HCT116 (cell line): ENCODE measurements at regions not wholly inside any gene's neighbourhood (a gene's known extent, or its start where the extent isn't known, plus 50 kb on each side); places are given as distances from the start of the nearest gene placed in this dataset.

Experiments used
- ATAC-seq: fragments of 200-7000 bp; cut with Tn5 transposase; 2 replicates; pipeline ENCODE4 v1.9.1; 2020; ENCODE audit warnings: mild to moderate bottlenecking, moderate library complexity
- BruUV-seq: library from RNA; stranded (reverse); fragments of 400-500 nt; replicated peaks from 2 replicates; lab custom pipeline; 2021; lab: Mats Ljungman, UMichigan
- CTCF ChIA-PET: fragments of 300-600 bp; sonication (Branson Sonifier 250); formaldehyde crosslinking; loops from one replicate; lab custom pipeline; 2021; ENCODE audit warnings: antibody characterized with exemption; lab: Charles Lee
- POLR2A ChIA-PET: fragments of 300-600, 350-600 bp; sonication (Branson Sonifier 250); formaldehyde crosslinking; loops from one replicate; lab custom pipeline; 2021; ENCODE audit warnings: antibody characterized with exemption; lab: Charles Lee
- RAD21 ChIA-PET, 2 experiments: fragments of 300-600 bp; sonication (Branson Sonifier 250); formaldehyde crosslinking; loops; one replicate each; lab custom pipeline; 2023; ENCODE audit warnings: low total read pairs in 2 of 2; ENCODE audit not compliant: uncharacterized antibody in 2 of 2, unreplicated experiment in 2 of 2, low non-redundant PET in 1 of 2; lab: Charles Lee
- DNase-seq: peaks from one replicate; pipeline ENCODE4 v3.0.0-alpha.2; 2010; ENCODE audit warnings: low read depth, low spot score
- H2AFZ ChIP-seq: fragments of 200-600 bp; shearing (Covaris generic), sonication (generic); 2 replicates; pipeline ENCODE4 v1.6.1; 2017; ENCODE audit warnings: low read depth, mixed run types, mixed read lengths, antibody characterized with exemption, low read length; ENCODE audit not compliant: poor library complexity, severe bottlenecking
- H3K27ac ChIP-seq: 2 replicates; pipeline ENCODE4 v1.5.1; 2012; ENCODE audit warnings: low read depth, low read length
- H3K27me3 ChIP-seq: fragments of 200-600 bp; sonication (generic); 2 replicates; pipeline ENCODE4 v1.6.1; 2016; ENCODE audit warnings: mixed run types, low read length, mixed read lengths; ENCODE audit not compliant: insufficient read depth
- H3K36me3 ChIP-seq, 2 experiments: fragments of 200-500 bp in 1 of 2; fragments of 200-600 bp in 1 of 2; sonication (Bioruptor generic) in 1 of 2; sonication (generic) in 1 of 2; 2 replicates each; pipeline versions ENCODE4 v1.5.1 to v1.6.1; 2014 to 2016; ENCODE audit warnings: low read length in 2 of 2, inconsistent platforms in 1 of 2, mixed read lengths in 1 of 2, mixed run types in 1 of 2; ENCODE audit not compliant: insufficient read depth in 2 of 2, control insufficient read depth in 1 of 2
- H3K4me1 ChIP-seq, 2 experiments: fragments of 200-600 bp in 1 of 2; sonication (generic) in 1 of 2; 2 replicates each; pipeline versions ENCODE4 v1.5.1 to v1.6.1; 2012 to 2017; ENCODE audit warnings: low read length in 2 of 2, inconsistent platforms in 1 of 2, mild to moderate bottlenecking in 1 of 2, mixed read lengths in 1 of 2, mixed run types in 1 of 2, moderate library complexity in 1 of 2; ENCODE audit not compliant: insufficient read depth in 2 of 2, control insufficient read depth in 1 of 2
- H3K4me2 ChIP-seq: fragments of 200-600 bp; sonication (generic); 2 replicates; pipeline ENCODE4 v1.6.1; 2017; ENCODE audit warnings: mixed run types, low read length, mixed read lengths
- H3K4me3 ChIP-seq, 2 experiments: fragments of 200-600 bp in 1 of 2; sonication (generic) in 1 of 2; replicated peaks in 1 of 2; 2 replicates each; pipeline ENCODE4 v1.5.1; 2011 to 2016; ENCODE audit warnings: low read length in 2 of 2, control low read depth in 1 of 2, low read depth in 1 of 2, mild to moderate bottlenecking in 1 of 2, mixed read lengths in 1 of 2, mixed run types in 1 of 2
- H3K79me2 ChIP-seq: fragments of 200-600 bp; sonication (generic); 2 replicates; pipeline ENCODE4 v1.6.1; 2017; ENCODE audit warnings: mild to moderate bottlenecking, mixed run types, low read length, moderate library complexity, mixed read lengths; ENCODE audit not compliant: insufficient read depth
- H3K9ac ChIP-seq: fragments of 200-600 bp; sonication (generic); 2 replicates; pipeline ENCODE4 v1.6.1; 2016; ENCODE audit warnings: low read length, mixed read lengths
- H3K9me2 ChIP-seq: fragments of 200-600 bp; sonication (generic), shearing (Covaris generic); 2 replicates; pipeline ENCODE4 v1.6.1; 2017; ENCODE audit warnings: mixed run types, mild to moderate bottlenecking, moderate library complexity; ENCODE audit not compliant: insufficient read depth
- H3K9me3 ChIP-seq, 2 experiments: fragments of 200-500 bp in 1 of 2; fragments of 200-600 bp in 1 of 2; sonication (Bioruptor generic) in 1 of 2; sonication (generic) in 1 of 2; 2 replicates each; pipeline ENCODE4 v1.6.1; 2014 to 2017; ENCODE audit warnings: low read length in 2 of 2, mixed read lengths in 2 of 2, inconsistent platforms in 1 of 2, low read depth in 1 of 2, mild to moderate bottlenecking in 1 of 2, mixed run types in 1 of 2, moderate library complexity in 1 of 2; ENCODE audit not compliant: control insufficient read depth in 1 of 2, insufficient read depth in 1 of 2
- H4K20me1 ChIP-seq: fragments of 200-600 bp; sonication (generic), shearing (Covaris generic); 2 replicates; pipeline ENCODE4 v1.6.1; 2017; ENCODE audit warnings: mixed run types, mild to moderate bottlenecking, moderate library complexity; ENCODE audit not compliant: insufficient read depth
- CBX3 ChIP-seq: IDR thresholded peaks from 2 replicates; pipeline ENCODE4 v1.6.1; 2012; ENCODE audit warnings: low read depth
- CTCF ChIP-seq, 3 experiments: fragments of 200-600 bp in 1 of 3; sonication (generic) in 1 of 3; IDR thresholded peaks in 2 of 3; conservative IDR thresholded peaks in 1 of 3; 2 replicates each; pipeline ENCODE4 v1.5.1; 2012 to 2017; ENCODE audit warnings: low read depth in 2 of 3, low read length in 2 of 3, antibody characterized with exemption in 1 of 3, borderline replicate concordance in 1 of 3, control low read depth in 1 of 3, mild to moderate bottlenecking in 1 of 3, mixed read lengths in 1 of 3, mixed run types in 1 of 3, moderate library complexity in 1 of 3; ENCODE audit not compliant: insufficient read depth in 1 of 3
- ELF1 ChIP-seq: IDR thresholded peaks from 2 replicates; pipeline ENCODE4 v1.6.1; 2012; ENCODE audit warnings: low read depth, borderline replicate concordance
- EZH2phosphoT487 ChIP-seq: fragments of 200-600 bp; IDR thresholded peaks from 2 replicates; pipeline ENCODE4 v1.6.1; 2018; ENCODE audit warnings: antibody characterized with exemption, borderline replicate concordance
- JUND ChIP-seq: IDR thresholded peaks from 2 replicates; pipeline ENCODE4 v1.6.1; 2012
- REST ChIP-seq: IDR thresholded peaks from 2 replicates; pipeline ENCODE4 v1.6.1; 2012; ENCODE audit warnings: low read depth
- SIN3A ChIP-seq: IDR thresholded peaks from 2 replicates; pipeline ENCODE4 v1.6.1; 2012; ENCODE audit warnings: low read depth
- ZFX ChIP-seq: fragments of 450-650 bp; IDR thresholded peaks from 2 replicates; pipeline ENCODE4 v1.6.1; 2017
- ZNF274 ChIP-seq: fragments of 200-500 bp; sonication (Bioruptor generic); IDR thresholded peaks from 2 replicates; pipeline ENCODE4 v1.6.1; 2014; ENCODE audit warnings: mild to moderate bottlenecking, low read depth, low read length, inconsistent platforms
- intact Hi-C: fragments of 100-400 bp; cut with micrococcal nuclease; formaldehyde crosslinking; loops from 2 replicates; pipeline ENCODE4 v1.10.0; 2022

- no peaks in the 10 kb centered on the region for H3K27me3 ChIP-seq
- no peaks in the 10 kb centered on the region for H3K9me2 ChIP-seq
- RAD21 ChIA-PET, result no interaction called here
- no TSS peak for BruUV-seq
- H2AFZ ChIP-seq, result no peak overlapping the region
- no peak overlapping the region for H3K9ac ChIP-seq
- H3K27ac ChIP-seq, result no peak overlapping the region
- H3K9me3 ChIP-seq, result no peaks in the 10 kb centered on the region
- TF ChIP-seq ZFX (no peak), SIN3A (no peak), ELF1 (no peak), CTCF (IDR thresholded peaks at IDR 0.05 in 2 of 3, conservative IDR thresholded peaks at IDR 0.05 in 1 of 3; ENCODE audit: borderline replicate concordance in 1 of 3, insufficient read depth in 1 of 3, low read depth in 2 of 3, low read length in 2 of 3) (no peak), REST (no peak), ZNF274 (no peak), EZH2phosphoT487 (no peak), CBX3 (no peak), JUND (no peak)
- ATAC-seq, result no peak
- H3K4me1 ChIP-seq, result no peaks in the 10 kb centered on the region
- H3K4me3 ChIP-seq, result no peak overlapping the region
- CTCF ChIA-PET, result no interaction called here
- H3K4me2 ChIP-seq, result no peak overlapping the region
- intact Hi-C loops, result no loop called here
- no peaks in the 10 kb centered on the region for H3K36me3 ChIP-seq
- no peak for DNase-seq
- no peaks in the 10 kb centered on the region for H3K79me2 ChIP-seq
- H4K20me1 ChIP-seq, result no peaks in the 10 kb centered on the region
- POLR2A ChIA-PET, result no interaction called here
Measured at GRCh38 chr12:28949184-28949583, 199.9 kb upstream of the FAR2 start.
